ENCODE measurements at regions not wholly inside any gene's neighbourhood (a gene's known extent, or its start where the extent isn't known, plus 50 kb on each side); places are given as distances from the start of the nearest gene placed in this dataset.

GRCh38 chr13:63005625-63006024, 1590.0 kb upstream of the PCDH20 start:
- DNase-seq (ENCODE audit: low read depth in 3 of 3): no peak

- no peak for DNase-seq (ENCODE audit: low read depth in 3 of 3)
These were observed 1582.0 kb upstream of the PCDH20 start for GRCh38 chr13:62997696-62998095.

- DNase-seq (ENCODE audit: low read depth in 3 of 3): no peak
These were observed 1581.5 kb upstream of the PCDH20 start for GRCh38 chr13:62997038-62997599.

GRCh38 chr13:62973804-62974203, 1558.2 kb upstream of the PCDH20 start:
- DNase-seq (ENCODE audit: low read depth in 3 of 3): no peak

- DNase-seq (ENCODE audit: low read depth in 3 of 3): no peak
These were observed 1548.9 kb upstream of the PCDH20 start for GRCh38 chr13:62964522-62964921.

- no peak for DNase-seq (ENCODE audit: low read depth in 3 of 3)
These were observed 1545.1 kb upstream of the PCDH20 start for GRCh38 chr13:62960723-62961122.

- no peak for DNase-seq (ENCODE audit: low read depth in 3 of 3)
These were observed 1518.2 kb upstream of the PCDH20 start for GRCh38 chr13:62933809-62934208.

- no peak for DNase-seq (ENCODE audit: low read depth in 3 of 3)
These were observed 1516.7 kb upstream of the PCDH20 start for GRCh38 chr13:62932256-62932883.

- no peak for DNase-seq (ENCODE audit: low read depth in 3 of 3)
These were observed 1516.2 kb upstream of the PCDH20 start for GRCh38 chr13:62931853-62932252.

GRCh38 chr13:62924395-62924794, 1508.7 kb upstream of the PCDH20 start:
- no peak for DNase-seq (ENCODE audit: low read depth in 3 of 3)

- no peak for DNase-seq (ENCODE audit: low read depth in 3 of 3)
These were observed 1504.5 kb upstream of the PCDH20 start for GRCh38 chr13:62920159-62920558.

GRCh38 chr13:62919491-62919890, 1503.8 kb upstream of the PCDH20 start:
- DNase-seq (ENCODE audit: low read depth in 3 of 3): no peak

- DNase-seq (ENCODE audit: low read depth in 3 of 3): no peak
These were observed 1495.0 kb upstream of the PCDH20 start for GRCh38 chr13:62910541-62911060.

- DNase-seq (ENCODE audit: low read depth in 3 of 3): no peak
These were observed 1492.7 kb upstream of the PCDH20 start for GRCh38 chr13:62908321-62908720.

- no peak for DNase-seq (ENCODE audit: low read depth in 3 of 3)
These were observed 1491.2 kb upstream of the PCDH20 start for GRCh38 chr13:62906896-62907295.

GRCh38 chr13:62906469-62906868, 1490.8 kb upstream of the PCDH20 start:
- no peak for DNase-seq (ENCODE audit: low read depth in 3 of 3)

- no peak for DNase-seq (ENCODE audit: low read depth in 3 of 3)
These were observed 1471.4 kb upstream of the PCDH20 start for GRCh38 chr13:62887046-62887445.

GRCh38 chr13:62879071-62879470, 1463.4 kb upstream of the PCDH20 start:
- no peak for DNase-seq (ENCODE audit: low read depth in 3 of 3)

GRCh38 chr13:62875118-62875640, 1459.5 kb upstream of the PCDH20 start:
- no peak for DNase-seq (ENCODE audit: low read depth in 3 of 3)

- no peak for DNase-seq (ENCODE audit: low read depth in 3 of 3)
These were observed 1434.7 kb upstream of the PCDH20 start for GRCh38 chr13:62850331-62850730.

GRCh38 chr13:62847520-62847919, 1431.9 kb upstream of the PCDH20 start:
- no peak for DNase-seq (ENCODE audit: low read depth in 3 of 3)

- no peak for DNase-seq (ENCODE audit: low read depth in 3 of 3)
These were observed 1430.7 kb upstream of the PCDH20 start for GRCh38 chr13:62846302-62846701.

- DNase-seq (ENCODE audit: low read depth in 3 of 3): no peak
These were observed 1423.7 kb upstream of the PCDH20 start for GRCh38 chr13:62839338-62839737.
